SK-N-SH treated with all-trans-retinoic acid at 6 μM for 48 hours (cell line): ENCODE measurements at regions not wholly inside any gene's neighbourhood (a gene's known extent, or its start where the extent isn't known, plus 50 kb on each side); places are given as distances from the start of the nearest gene placed in this dataset.

Experiments used
- ATAC-seq: fragments of 200-7000 bp; cut with Tn5 transposase; 3 replicates; pipeline ENCODE4 v1.9.1; 2020; ENCODE audit warnings: mild to moderate bottlenecking, moderate library complexity
- ARNTL ChIP-seq: fragments of 450-650 bp; formaldehyde crosslinking; IDR thresholded peaks from 2 replicates; pipeline ENCODE4 v1.5.0; 2020; ENCODE audit warnings: low read depth, mild to moderate bottlenecking, moderate library complexity, borderline replicate concordance
- BACH2 ChIP-seq: fragments of 250-450 bp; sonication (Bioruptor Pico); IDR thresholded peaks from 2 replicates; pipeline ENCODE4 v1.9.0; 2021; ENCODE audit warnings: mild to moderate bottlenecking, borderline replicate concordance
- CREB5 ChIP-seq: fragments of 250-450 bp; sonication (Bioruptor Pico); IDR thresholded peaks from 2 replicates; pipeline ENCODE4 v1.5.1; 2020; ENCODE audit warnings: low read depth, mild to moderate bottlenecking, moderate library complexity
- CSRNP3 ChIP-seq: fragments of 250-450 bp; sonication (Bioruptor Pico); IDR thresholded peaks from 2 replicates; pipeline ENCODE4 v1.5.1; 2021; ENCODE audit warnings: mild to moderate bottlenecking, moderate library complexity
- ESRRG ChIP-seq: fragments of 250-450 bp; sonication (Bioruptor Pico); IDR thresholded peaks from 2 replicates; pipeline ENCODE4 v1.6.1; 2021; ENCODE audit warnings: mild to moderate bottlenecking
- GLIS3 ChIP-seq: fragments of 250-450 bp; sonication (Bioruptor Pico); IDR thresholded peaks from 2 replicates; pipeline ENCODE4 v1.5.0; 2020; ENCODE audit warnings: mild to moderate bottlenecking, moderate library complexity
- ISL1 ChIP-seq: fragments of 250-450 bp; sonication (Bioruptor Pico); IDR thresholded peaks from 2 replicates; pipeline ENCODE4 v2.1.2; 2022; ENCODE audit warnings: mild to moderate bottlenecking, moderate library complexity
- OSR1 ChIP-seq: fragments of 250-450 bp; sonication (Bioruptor Pico); IDR thresholded peaks from 2 replicates; pipeline ENCODE4 v1.8.0; 2022; ENCODE audit warnings: moderate library complexity, mild to moderate bottlenecking, inconsistent platforms
- PATZ1 ChIP-seq: fragments of 250-450 bp; sonication (Bioruptor Pico); IDR thresholded peaks from 2 replicates; pipeline ENCODE4 v1.8.0; 2020; ENCODE audit warnings: mild to moderate bottlenecking, moderate library complexity, borderline replicate concordance
- POU6F1 ChIP-seq: fragments of 250-450 bp; sonication (Bioruptor Pico); IDR thresholded peaks from 2 replicates; pipeline ENCODE4 v1.8.0; 2021; ENCODE audit warnings: low read depth, mild to moderate bottlenecking, moderate library complexity, borderline replicate concordance
- PPARA ChIP-seq: fragments of 250-450 bp; sonication (Bioruptor Pico); IDR thresholded peaks from 2 replicates; pipeline ENCODE4 v1.5.0; 2020; ENCODE audit warnings: mild to moderate bottlenecking, borderline replicate concordance
- RARB ChIP-seq: fragments of 250-450 bp; sonication (Bioruptor Pico); IDR thresholded peaks from 2 replicates; pipeline ENCODE4 v1.8.0; 2021; ENCODE audit warnings: mild to moderate bottlenecking, moderate library complexity
- SNAI2 ChIP-seq: fragments of 250-450 bp; sonication (Bioruptor Pico); IDR thresholded peaks from 2 replicates; pipeline ENCODE4 v1.5.0; 2020; ENCODE audit warnings: mild to moderate bottlenecking, moderate library complexity
- TCF4 ChIP-seq: fragments of 250-450 bp; sonication (Bioruptor Pico); IDR thresholded peaks from 2 replicates; pipeline ENCODE4 v1.8.0; 2021; ENCODE audit warnings: mild to moderate bottlenecking, moderate library complexity, borderline replicate concordance
- TOX ChIP-seq: fragments of 250-450 bp; sonication (Bioruptor Pico); IDR thresholded peaks from 2 replicates; pipeline ENCODE4 v1.8.0; 2021; ENCODE audit warnings: mild to moderate bottlenecking, moderate library complexity, borderline replicate concordance
- TSHZ2 ChIP-seq: fragments of 250-450 bp; sonication (Bioruptor Pico); IDR thresholded peaks from 2 replicates; pipeline ENCODE4 v1.5.0; 2020; ENCODE audit warnings: mild to moderate bottlenecking, moderate library complexity
- ZC3H10 ChIP-seq: fragments of 250-450 bp; sonication (Bioruptor Pico); IDR thresholded peaks from 2 replicates; pipeline ENCODE4 v1.5.1; 2021; ENCODE audit warnings: mild to moderate bottlenecking, moderate library complexity
- ZFP3 ChIP-seq: fragments of 250-450 bp; sonication (Bioruptor Pico); IDR thresholded peaks from 2 replicates; pipeline ENCODE4 v1.5.0; 2020; ENCODE audit warnings: mild to moderate bottlenecking, moderate library complexity
- ZFP30 ChIP-seq: fragments of 450-650 bp; formaldehyde crosslinking; IDR thresholded peaks from 2 replicates; pipeline ENCODE4 v1.5.0; 2022; ENCODE audit warnings: mild to moderate bottlenecking, moderate library complexity
- ZNF565 ChIP-seq: fragments of 450-650 bp; formaldehyde crosslinking; conservative IDR thresholded peaks from 2 replicates; pipeline ENCODE4 v1.5.0; 2020; ENCODE audit warnings: low read depth, mild to moderate bottlenecking, moderate library complexity
- ZNF70 ChIP-seq: fragments of 450-650 bp; formaldehyde crosslinking; IDR thresholded peaks from 2 replicates; pipeline ENCODE4 v1.5.0; 2020; ENCODE audit warnings: mild to moderate bottlenecking, moderate library complexity
- ZNF8 ChIP-seq: fragments of 450-650 bp; formaldehyde crosslinking; IDR thresholded peaks from 2 replicates; pipeline ENCODE4 v1.5.0; 2020; ENCODE audit warnings: mild to moderate bottlenecking, moderate library complexity

GRCh38 chr4:111838406-111838930, 306.8 kb upstream of the FAM241A start:
- TF ChIP-seq ZFP30 (CRISPR knock-in tag) (no peak), ZC3H10 (no peak), CSRNP3 (CRISPR knock-in tag) (no peak), OSR1 (CRISPR knock-in tag) (no peak), ESRRG (CRISPR knock-in tag) (no peak), TSHZ2 (CRISPR knock-in tag) (no peak), ZNF70 (no peak), ARNTL (no peak), ISL1 (CRISPR knock-in tag) (no peak), SNAI2 (CRISPR knock-in tag) (no peak), RARB (no peak), BACH2 (no peak), CREB5 (no peak), PATZ1 (CRISPR knock-in tag) (no peak), ZFP3 (CRISPR knock-in tag) (no peak), TOX (CRISPR knock-in tag) (no peak), POU6F1 (CRISPR knock-in tag) (no peak), TCF4 (no peak), PPARA (CRISPR knock-in tag) (no peak), ZNF8 (no peak)
- no peak for ATAC-seq

GRCh38 chr4:111839141-111839540, 306.1 kb upstream of the FAM241A start:
- TF ChIP-seq ZFP30 (CRISPR knock-in tag) (no peak), TCF4 (no peak), ZFP3 (CRISPR knock-in tag) (no peak), ZNF565 (CRISPR knock-in tag) (no peak), RARB (no peak), PATZ1 (CRISPR knock-in tag) (no peak), GLIS3 (CRISPR knock-in tag) (no peak), CREB5 (no peak), POU6F1 (CRISPR knock-in tag) (no peak), CSRNP3 (CRISPR knock-in tag) (no peak)
- ATAC-seq: no peak
